GM03348 (cell line): ENCODE measurements at regions not wholly inside any gene's neighbourhood (a gene's known extent, or its start where the extent isn't known, plus 50 kb on each side); places are given as distances from the start of the nearest gene placed in this dataset.

ENCODE experiments used
- DNase-seq: peaks from one replicate; pipeline ENCODE4 v3.0.0; 2012; ENCODE audit warnings: low spot score

DNA sequence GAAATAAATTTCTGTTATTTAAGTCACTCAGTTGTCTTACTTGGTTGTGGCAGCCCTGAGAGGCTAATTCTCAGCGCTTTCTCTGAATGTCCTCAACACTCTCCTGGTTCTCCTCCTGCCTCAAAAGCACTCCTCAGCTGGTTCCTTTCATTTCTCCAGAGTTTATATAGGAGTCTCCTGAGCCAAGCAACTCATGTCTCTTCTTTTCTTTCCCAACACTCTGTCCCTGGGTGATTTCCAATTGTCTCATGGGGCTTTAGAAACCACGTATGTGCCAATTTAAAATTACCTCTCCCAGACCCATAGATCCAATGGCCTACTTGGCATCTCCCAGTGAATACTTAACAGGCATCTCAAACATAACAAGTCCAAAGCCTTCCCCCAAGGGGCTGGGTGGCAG lies 184.3 kb downstream of the TTC32 start:
- no peak for DNase-seq

DNA sequence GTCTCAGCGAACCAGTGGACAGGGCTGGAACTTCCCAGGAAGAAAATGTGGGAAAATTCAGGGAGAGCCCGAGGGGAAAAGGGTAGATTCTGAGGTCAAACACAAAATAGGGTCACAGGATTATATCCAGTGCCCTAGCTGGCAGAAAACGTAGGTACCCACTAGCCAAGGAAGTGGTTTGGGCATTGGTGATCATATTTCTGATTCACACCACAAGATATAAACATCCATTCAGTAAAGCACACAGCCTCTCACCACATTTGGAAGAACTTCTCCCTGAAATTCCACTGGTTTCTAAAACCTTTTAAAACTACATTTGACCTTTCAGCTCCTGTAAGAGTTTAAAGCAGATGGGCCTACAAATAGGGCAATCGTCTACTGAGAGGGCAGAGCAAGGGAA lies 186.9 kb downstream of the TTC32 start:
- no peak for DNase-seq

DNA sequence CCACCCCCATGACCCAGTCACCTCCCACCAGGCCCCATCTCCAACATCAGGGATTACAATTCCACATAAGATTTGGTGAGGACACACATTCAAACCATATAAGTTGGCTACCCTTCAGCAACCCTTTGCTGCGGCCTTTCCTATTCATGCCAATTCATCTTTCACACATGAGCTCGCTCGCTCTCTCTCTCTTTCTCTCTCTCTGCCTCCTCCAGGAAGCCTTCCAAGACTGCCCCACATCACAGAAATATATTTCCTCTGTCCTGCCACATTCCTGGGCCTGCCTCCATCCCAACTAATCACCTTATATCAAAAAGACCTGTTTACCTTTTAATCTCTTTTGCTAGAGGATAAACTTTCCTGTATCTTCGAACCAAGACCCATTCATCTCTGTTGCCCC lies 188.9 kb downstream of the TTC32 start:
- no peak for DNase-seq

DNA sequence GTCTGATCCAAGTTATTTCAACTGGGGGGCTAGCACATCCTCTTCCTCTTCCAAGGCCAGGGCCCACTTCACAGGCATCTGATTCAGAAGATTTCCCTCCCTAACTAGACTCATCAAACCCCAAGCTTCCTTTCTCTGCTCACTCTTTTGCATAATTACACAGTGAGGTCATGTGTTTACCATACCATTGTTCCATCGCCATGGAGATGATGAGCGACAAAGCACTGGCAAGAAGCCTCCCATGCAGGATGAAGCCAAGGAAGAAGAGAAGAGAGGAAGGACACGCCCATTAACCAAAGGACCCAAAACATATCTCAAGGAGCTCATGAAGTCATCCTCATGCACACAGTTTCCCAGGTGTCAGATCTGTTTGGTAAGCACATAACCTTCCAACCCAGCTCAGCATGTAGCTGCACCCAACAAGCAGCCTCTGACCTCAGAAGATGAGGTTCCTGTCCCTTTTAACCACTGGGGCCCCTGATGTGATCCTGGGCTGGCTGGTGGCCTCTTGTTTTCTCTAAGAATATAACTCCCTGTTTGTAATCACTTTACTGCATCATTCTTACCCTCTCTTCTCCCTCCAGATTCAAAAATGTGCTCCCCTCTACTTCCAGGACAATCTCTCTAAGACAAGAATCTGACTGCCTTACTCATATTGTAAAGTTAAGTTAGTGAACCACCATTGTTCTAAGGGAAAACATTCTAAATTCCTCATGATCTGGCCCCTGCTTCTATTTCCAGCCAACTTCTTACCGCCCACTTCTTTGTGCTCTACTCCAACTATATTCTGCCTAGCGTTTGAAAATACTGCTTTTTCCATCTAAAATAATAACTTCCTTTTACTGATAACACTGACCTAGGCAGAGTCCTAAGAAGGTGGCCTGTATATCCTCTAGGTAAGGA lies 190.1 kb downstream of the TTC32 start:
- peak; percentile 90 for DNase-seq

DNA sequence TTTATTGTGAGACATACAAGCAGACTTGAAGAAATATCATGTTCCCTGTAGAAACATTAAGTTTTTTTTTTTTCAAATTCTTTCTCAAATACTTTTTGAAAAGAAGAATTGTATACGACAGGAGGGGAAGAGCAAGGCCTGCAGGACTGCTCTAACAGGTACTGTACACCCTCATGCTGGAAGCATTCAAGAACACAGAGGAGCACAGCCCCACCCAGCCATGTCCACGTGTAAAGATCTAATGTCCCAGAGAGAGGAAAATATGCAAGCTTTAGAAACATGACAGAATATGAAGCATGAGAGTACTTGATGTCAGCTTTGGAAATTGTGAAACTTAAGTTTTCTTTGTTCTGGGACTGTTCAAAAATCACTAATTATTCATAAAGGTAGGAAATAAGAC lies 191.6 kb downstream of the TTC32 start:
- DNase-seq, result no peak

DNA sequence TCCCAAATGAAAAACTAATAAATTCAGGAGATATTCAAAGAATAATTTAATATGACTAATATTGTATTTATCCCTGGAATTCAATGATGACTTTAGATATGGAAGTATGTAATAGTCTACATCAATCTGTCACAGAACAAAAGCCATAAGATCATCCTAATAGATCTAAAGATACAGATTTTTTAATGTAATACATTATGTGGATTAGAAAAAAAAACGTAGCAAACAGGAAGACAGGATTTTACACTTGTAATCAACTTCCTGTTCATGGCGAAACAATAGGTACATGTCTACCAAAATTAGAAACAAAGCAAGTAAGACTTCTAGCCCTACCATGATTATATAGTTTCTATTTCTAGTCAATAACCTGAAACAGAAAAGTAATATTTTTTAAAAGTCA lies 192.2 kb downstream of the TTC32 start:
- no peak for DNase-seq

DNA sequence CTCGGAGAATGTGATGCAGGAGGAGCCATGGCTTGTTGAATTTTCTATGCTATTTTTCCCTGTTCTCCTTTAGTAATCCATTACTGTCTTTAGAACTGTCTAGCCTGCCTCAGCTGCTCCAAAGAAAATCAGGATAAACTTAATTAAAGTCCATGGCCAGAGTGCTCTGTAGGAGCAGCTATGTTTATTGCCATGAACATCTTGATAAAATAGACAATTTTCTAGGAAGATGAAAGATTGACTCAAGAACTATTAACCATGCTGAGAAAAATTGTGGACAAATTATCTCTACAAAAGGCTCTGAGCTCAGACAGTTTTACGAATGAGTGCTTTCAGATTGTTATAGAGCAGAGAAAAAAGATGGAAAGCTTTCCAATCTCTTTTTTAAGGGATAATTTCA lies 193.0 kb downstream of the TTC32 start:
- DNase-seq, result no peak

DNA sequence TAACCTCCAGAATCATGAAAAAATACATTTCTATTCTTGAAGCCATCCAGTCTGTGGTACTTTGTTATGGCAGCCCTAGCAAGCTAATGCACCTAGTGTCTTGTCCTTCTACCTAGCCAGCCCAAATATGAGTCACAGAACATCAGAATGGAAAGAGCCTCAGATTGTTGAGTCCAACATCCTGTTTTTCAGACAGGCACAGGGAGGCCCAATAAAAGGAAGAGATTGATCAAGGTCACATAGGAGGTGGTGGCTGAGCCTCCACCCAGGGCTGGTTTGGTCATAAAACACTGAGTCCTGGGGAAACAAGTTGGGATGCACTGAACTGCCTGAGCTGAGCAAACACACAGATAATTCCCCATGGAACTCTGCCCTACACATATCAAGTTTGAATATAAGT lies 195.5 kb downstream of the TTC32 start:
- no peak for DNase-seq

DNA sequence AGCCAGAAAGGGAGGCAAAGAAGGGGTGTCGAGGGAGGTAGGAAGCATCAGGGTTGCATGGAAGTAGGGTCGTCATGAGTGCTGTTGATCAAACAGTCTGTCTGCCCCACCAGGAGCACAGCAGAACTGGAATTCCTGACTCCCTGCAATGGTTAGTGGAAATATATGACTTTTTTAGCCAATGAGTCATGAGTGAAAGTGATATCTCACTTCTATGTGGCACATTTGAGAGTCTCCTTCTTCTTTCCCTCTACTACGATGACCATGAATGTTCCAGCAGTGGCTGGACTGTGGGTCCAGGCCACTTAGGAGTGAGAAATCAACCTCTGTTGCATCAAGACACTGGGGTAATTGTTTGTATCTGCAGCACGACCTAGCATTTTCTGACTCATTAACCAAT lies 199.5 kb downstream of the TTC32 start:
- no peak for DNase-seq

DNA sequence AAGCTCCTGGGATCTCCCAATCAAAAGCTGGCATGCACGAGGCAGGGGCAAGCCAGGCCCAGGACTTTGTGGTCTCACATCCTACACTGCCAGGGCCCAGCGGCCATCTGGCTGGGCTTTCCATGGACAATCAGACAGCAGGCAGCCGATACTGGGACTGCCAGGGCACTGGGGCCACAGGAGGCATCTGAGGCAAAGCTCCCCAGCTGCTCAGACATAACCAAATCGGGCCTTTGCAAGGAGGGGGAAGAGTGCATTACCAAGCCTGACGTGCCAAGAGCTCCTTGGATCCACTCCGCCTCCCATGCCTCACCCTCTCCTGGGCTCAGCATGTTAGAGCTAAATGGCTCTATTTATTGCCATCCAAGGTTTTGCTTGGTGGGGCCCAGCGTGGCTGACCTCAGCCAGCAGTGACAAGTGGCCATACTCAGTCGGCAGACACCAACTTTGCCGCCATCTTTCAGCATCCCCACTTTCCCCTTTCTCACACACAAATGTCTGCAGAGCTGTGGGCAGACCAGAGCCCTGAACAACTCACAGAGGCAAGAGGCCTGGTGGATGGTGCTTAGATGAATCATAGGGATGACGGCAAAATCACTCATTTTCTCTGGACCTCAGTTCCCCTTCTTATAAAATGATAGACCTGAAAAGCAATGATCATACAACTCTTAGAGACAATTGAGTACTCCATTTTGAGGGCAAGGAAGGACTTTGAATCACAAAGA lies 200.8 kb downstream of the TTC32 start:
- DNase-seq, result no peak

DNA sequence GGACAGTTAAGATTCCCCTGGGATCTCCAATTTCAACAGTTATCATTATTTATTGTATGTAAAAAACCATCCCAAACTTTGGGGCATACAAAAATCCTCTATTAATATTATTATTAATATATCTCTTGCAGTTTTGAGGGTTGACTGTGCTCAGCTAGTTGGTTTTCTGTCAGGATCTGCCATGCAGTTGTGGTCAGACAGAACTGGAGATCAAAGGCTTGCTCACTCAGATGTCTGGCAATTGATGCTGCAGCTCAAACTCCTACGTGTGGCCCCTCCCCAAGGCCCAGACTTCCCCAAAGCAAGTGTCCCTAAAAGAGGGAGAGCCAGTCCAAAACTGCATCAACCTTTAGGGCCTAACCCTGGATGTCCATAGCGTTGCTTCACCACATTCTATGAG lies 204.7 kb downstream of the TTC32 start:
- no peak for DNase-seq

DNA sequence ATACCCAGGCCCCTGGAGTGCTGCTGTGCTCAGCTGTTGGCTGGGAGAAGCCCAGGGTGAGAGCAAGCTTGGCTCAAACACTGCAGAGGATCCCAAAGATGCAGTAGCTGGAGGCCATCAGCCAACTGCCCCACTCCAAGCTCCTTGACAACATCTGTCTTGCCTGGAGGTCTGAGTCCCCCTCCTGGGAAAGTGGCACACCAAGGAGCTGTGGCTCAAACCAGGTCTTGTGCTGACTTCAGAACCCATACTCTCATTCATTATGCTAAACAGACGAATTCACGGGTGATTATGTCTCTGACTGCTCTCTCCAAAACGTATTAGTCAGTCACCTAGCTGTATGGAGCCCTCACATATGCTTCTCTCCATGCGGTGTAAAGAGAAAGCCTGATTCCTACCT lies 206.1 kb downstream of the TTC32 start:
- DNase-seq, result no peak

DNA sequence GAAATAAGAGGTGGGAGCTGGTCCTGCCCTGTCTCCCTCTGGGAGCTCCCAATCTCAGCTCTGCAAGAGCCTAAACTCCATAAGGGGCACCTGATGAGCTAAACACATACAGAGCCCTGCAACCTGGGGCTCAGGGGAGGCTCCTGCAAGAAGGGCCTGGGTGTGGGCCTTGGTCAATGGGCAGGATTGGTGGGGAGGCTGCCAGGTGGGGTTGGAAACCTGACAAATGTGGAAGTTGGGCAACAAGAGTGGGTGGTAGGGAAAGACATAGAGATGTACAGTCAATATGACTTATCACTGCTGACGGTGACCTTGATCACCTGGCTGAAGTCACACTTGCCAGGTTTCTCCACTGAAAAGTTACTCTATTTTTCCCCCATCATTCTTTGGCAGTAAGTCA lies 209.9 kb downstream of the TTC32 start:
- no peak for DNase-seq

DNA sequence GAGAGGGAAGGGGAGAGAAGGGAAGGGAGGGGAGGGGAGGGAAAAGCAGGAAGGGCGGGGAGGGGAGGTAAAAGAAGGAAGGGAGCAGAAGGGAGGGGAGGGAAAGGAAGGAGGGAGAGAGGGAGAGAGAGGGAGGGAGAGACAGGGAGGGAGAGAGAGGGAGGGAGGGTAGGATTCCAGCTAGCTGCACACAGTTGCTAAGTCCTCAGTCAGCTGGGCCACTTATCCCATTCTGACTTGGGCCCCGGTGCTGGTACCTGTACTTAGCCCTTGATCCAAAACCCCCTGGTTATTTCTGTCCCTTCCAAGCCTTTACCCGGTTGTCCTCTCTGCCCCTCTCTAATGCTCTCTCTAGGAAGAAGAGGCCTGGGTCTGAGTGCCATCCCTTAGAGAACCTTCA lies 211.4 kb downstream of the TTC32 start:
- DNase-seq, result no peak

DNA sequence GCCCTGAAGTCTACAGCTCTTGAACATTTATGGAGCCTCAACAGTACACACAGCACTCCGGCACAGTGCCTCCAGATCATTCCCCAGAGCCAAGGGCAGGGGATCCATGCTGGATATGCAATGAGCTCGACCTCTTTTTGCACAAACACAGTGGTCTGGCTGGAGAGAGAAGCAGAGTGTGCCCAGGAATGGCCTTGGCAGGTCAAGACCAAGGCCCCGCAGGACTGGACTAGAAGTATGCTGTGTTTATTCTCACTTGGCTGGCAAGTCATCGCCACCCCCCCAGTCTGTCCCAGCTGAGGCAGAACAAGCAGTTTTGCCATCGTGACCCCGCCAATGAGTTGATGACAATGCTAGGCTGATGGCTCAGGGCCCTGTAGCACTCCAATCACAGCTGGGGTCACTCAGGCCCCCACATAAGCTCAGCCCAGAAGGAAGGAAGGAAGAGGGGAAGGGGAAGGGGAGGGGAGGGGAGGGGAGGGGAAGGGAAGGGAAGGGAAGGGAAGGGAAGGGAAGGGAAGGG lies 212.1 kb downstream of the TTC32 start:
- no peak for DNase-seq

DNA sequence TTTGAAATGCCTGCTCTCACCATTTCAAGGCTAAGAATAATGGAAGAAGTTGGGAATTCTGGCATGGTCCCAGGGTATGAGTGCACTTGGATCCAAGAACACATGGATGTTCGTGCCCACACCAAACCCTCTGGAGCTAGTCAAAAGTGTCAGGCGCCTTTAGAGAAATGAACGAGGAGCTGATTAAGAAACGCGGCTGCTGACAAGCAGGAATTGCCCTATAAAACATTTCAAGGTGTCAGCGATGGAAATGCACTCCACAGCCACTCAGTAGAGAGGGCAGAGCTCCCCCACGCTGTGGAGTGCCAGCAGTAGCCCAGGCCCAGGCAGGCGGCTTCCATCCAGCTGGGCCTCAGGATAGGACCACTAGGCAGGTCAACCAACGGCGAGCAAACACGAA lies 213.7 kb downstream of the TTC32 start:
- no peak for DNase-seq

DNA sequence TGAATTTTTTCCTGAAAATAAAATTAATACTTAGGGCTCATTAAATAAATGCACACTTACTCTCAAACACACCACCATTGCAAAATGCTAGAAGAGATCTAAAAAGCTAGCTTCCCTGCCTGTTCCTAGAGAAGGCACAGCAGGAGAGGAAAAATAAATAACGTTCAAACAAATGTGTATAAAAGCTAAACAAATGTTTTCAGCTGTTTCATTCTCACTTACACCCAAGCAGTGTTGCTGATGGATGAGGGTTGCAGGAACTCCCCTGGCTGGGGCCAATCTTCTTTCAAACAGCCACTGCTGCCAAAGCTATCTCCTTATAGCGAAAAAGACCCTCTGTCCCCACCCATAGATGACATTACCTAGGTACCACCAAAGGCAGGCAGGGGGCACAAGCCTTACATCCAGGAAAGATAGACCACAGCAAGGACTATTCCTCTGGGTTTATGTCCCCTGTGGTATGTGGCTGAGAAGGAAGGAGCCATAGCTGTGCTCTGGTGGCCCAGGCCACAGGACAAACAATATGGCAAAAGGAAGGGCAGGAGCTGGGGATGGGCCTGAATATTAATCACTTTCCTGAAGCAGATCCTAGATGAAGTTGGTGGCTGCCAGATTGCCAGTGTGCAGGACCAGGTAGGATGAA lies 214.6 kb downstream of the TTC32 start:
- DNase-seq, result no peak

DNA sequence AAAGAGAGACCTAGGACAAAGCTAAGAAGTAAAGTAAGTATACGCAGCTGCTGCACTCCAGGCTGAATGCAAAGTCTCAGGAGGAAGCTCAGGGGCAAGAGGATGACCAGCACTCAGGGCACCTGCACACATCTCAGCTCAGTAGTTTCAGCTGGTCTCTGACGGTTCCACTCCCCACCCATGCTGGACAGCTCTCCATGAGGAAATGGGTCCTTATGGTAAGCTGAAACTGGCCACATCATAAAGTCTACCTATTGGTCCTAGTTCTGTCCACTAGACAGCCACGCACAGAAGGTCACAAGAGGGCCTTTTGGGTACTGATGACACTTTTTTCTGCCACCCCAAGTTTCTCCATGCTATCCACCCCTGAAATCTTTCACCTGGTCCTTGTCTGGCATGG lies 215.3 kb downstream of the TTC32 start:
- DNase-seq, result no peak

DNA sequence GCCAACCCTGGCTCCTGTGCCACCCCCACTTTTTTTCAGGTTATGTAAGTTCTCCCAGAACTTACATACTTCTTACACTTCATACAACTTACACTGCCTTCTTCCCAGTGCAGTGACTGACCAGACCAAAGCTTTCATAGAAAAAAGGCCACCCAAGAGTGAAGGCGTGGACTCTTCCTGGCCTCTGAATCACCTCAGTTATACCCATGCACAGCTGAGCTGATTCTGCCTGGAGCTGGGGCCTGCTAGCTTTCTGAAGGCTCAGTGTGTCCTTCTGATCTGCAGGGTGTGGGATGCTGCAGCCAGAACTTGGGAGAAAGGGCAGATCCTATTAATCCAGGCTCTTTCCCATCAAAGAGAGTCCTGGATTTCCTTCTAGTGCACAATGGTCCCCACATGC lies 216.1 kb downstream of the TTC32 start:
- no peak for DNase-seq

DNA sequence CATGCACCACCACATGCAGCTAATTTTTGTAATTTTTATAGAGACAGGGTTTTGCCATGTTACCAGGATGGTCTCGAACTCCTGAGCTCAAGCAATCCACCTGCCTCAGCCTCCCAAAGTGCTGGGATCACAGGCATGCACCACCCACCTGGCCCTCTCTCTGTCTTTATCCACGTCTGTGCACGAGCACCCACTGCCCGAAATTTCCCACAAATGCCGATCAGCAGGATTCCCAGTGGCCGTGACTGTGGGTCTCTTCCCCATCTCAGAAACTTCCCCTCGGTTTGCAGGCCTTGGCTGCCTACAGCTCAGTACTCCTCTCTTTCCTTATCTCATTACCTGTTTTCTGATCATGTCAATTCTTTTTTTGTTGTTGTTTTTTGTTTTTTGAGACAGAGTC lies 217.3 kb downstream of the TTC32 start:
- DNase-seq, result no peak

DNA sequence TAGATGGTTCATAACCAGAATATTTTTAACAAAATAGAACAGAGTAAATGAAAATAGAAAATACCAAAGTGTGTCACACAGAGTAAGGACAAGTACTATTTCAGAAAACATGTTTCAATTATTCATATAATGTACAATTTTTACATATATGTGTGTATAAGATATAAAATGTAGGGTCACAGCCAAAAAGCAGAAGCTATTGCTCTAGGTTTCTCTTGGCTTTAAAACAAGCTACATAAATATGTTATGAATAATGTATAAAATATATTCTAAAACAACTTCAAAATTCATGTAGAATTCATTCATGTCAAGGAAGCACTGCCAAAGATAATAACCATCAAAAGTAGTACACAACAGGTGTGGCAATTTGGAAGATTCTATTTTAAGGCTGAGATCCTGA lies 218.2 kb downstream of the TTC32 start:
- DNase-seq, result no peak

DNA sequence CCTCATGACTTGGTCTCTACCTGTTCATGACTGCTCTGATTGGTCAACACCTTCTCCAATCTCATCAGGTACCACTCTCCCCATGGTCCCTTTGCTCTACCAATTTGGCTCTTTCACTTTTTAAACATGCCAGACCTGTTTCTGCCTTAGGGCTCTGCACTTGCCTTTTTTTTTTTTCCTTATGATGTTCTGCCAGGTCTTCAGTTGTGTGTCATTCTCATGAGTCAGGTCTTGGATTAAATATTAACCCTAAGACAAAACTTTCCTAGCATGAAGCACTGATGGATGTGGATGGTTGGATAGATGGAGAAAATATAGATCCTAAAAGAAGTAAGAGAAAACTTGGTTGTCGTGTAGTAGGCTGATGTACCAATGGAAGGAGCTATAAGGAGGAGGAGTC lies 219.3 kb downstream of the TTC32 start:
- DNase-seq, result no peak
